Stomach (tissue), 4 donors: ENCODE measurements at regions not wholly inside any gene's neighbourhood (a gene's known extent, or its start where the extent isn't known, plus 50 kb on each side); places are given as distances from the start of the nearest gene placed in this dataset.

Experiments used
- EP300 ChIP-seq: sonication (generic); formaldehyde crosslinking; IDR thresholded peaks from one replicate; pipeline ENCODE4 v1.6.1; 2017; ENCODE audit warnings: antibody characterized with exemption
- POLR2A ChIP-seq, 4 donors: fragments of 450-650 bp; IDR thresholded peaks; one replicate each; pipeline ENCODE4 v1.6.1; 2016; ENCODE audit warnings: antibody characterized with exemption in 4 of 4, control low read depth in 2 of 4, mild to moderate bottlenecking in 1 of 4, moderate library complexity in 1 of 4
- POLR2AphosphoS5 ChIP-seq, 3 donors: sonication (generic); formaldehyde crosslinking; IDR thresholded peaks; one replicate each; pipeline ENCODE4 v1.6.1; 2016; ENCODE audit warnings: antibody characterized with exemption in 3 of 3

DNA sequence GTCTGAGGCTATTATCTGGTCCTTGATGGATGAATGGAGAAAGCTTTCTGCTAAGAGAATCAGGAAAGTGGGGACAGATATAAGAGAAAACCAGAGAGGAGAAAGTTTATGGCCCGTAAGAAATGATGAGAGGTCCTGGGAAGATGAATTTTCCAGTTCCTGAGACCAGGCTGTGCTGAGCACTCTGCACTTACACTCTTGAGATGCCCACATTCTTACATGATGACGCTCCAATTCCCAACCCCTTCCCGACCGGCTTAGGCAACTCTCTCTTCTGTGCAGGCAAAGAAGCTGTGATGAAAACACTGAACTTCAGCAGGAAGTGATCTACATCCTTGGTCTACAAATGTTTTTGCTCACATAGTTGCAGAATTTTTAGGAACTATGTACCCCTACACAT is 417.0 kb downstream of the ARHGEF28 start:
- no peak for TF ChIP-seq POLR2A (IDR thresholded peaks at IDR 0.05)
- no peak for TF ChIP-seq EP300
- no peak for TF ChIP-seq POLR2AphosphoS5 (IDR thresholded peaks at IDR 0.05)
